ENCODE measurements at regions not wholly inside any gene's neighbourhood (a gene's known extent, or its start where the extent isn't known, plus 50 kb on each side); places are given as distances from the start of the nearest gene placed in this dataset.

DNA sequence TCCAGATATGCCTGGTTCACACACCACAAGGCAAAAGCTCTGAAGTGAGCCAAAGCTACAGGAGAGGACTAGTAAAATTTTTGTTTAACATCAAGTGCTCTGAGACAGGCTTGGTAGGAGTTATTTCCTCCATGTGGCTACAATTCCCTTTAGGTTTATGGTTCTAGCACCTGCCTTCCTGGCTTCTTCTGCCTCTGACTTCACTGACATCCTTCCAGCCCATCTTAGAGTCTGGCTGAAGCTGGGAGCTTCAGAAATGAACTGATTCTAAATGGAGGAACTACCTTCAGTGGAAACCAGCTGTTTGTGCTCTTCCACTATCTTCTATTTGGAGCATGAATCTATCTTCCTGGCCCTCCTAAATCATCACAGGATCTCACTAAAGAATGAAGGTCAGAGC is 215.3 kb upstream of the FBXL7 start:
- TF ChIP-seq, protein P1, sequence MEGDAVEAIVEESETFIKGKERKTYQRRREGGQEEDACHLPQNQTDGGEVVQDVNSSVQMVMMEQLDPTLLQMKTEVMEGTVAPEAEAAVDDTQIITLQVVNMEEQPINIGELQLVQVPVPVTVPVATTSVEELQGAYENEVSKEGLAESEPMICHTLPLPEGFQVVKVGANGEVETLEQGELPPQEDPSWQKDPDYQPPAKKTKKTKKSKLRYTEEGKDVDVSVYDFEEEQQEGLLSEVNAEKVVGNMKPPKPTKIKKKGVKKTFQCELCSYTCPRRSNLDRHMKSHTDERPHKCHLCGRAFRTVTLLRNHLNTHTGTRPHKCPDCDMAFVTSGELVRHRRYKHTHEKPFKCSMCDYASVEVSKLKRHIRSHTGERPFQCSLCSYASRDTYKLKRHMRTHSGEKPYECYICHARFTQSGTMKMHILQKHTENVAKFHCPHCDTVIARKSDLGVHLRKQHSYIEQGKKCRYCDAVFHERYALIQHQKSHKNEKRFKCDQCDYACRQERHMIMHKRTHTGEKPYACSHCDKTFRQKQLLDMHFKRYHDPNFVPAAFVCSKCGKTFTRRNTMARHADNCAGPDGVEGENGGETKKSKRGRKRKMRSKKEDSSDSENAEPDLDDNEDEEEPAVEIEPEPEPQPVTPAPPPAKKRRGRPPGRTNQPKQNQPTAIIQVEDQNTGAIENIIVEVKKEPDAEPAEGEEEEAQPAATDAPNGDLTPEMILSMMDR (IDR thresholded peaks at IDR 0.05; ENCODE audit: poor library complexity), result no peak
- TF ChIP-seq EZH2 (IDR thresholded peaks at IDR 0.05; ENCODE audit: borderline replicate concordance), result no peak
